Panc1 (cell line): ENCODE measurements at regions not wholly inside any gene's neighbourhood (a gene's known extent, or its start where the extent isn't known, plus 50 kb on each side); places are given as distances from the start of the nearest gene placed in this dataset.

Experiments
- ATAC-seq: fragments of 200-7000 bp; cut with Tn5 transposase; 2 replicates; pipeline ENCODE4 v1.9.1; 2020; ENCODE audit warnings: mild to moderate bottlenecking, moderate library complexity
- BruUV-seq: library from RNA; stranded (reverse); fragments of 400-500 nt; replicated peaks from 2 replicates; lab custom pipeline; 2021; lab: Mats Ljungman, UMichigan
- CTCF ChIA-PET: fragments of 300-600 bp; sonication (Branson Sonifier 250); formaldehyde crosslinking; loops from one replicate; lab custom pipeline; 2022; ENCODE audit warnings: antibody characterized with exemption; lab: Charles Lee
- POLR2A ChIA-PET: fragments of 300-600 bp; sonication (Branson Sonifier 250); formaldehyde crosslinking; loops from one replicate; lab custom pipeline; 2022; ENCODE audit warnings: antibody characterized with exemption; lab: Charles Lee
- DNase-seq: peaks from one replicate; pipeline ENCODE4 v3.0.0-alpha.2; 2010; ENCODE audit warnings: low read depth, low spot score
- H3K27ac ChIP-seq: 2 replicates; pipeline ENCODE4 v1.5.1; 2011; ENCODE audit warnings: mild to moderate bottlenecking, low read length, inconsistent platforms
- H3K27me3 ChIP-seq: fragments of 200-500 bp; sonication (Bioruptor generic); 2 replicates; pipeline ENCODE4 v1.6.0; 2014; ENCODE audit warnings: low read length, inconsistent platforms; ENCODE audit not compliant: control insufficient read depth, insufficient read depth
- H3K36me3 ChIP-seq: fragments of 200-500 bp; sonication (Bioruptor generic); 2 replicates; pipeline ENCODE4 v1.5.1; 2014; ENCODE audit warnings: inconsistent platforms, mild to moderate bottlenecking, low read length, moderate library complexity; ENCODE audit not compliant: control insufficient read depth, insufficient read depth
- H3K4me1 ChIP-seq: 2 replicates; pipeline ENCODE4 v1.5.1; 2011; ENCODE audit warnings: inconsistent platforms, mild to moderate bottlenecking, low read length, moderate library complexity; ENCODE audit not compliant: control insufficient read depth, insufficient read depth
- H3K4me3 ChIP-seq, 2 experiments: 2 replicates each; pipeline ENCODE4 v1.5.1; 2011 to 2012; ENCODE audit warnings: low read depth in 2 of 2, low read length in 2 of 2, mild to moderate bottlenecking in 2 of 2, inconsistent platforms in 1 of 2, moderate library complexity in 1 of 2
- H3K9me3 ChIP-seq: fragments of 200-500 bp; sonication (Bioruptor generic); 2 replicates; pipeline ENCODE4 v1.5.1; 2014; ENCODE audit warnings: low read depth, mild to moderate bottlenecking, inconsistent platforms, low read length, moderate library complexity; ENCODE audit not compliant: control insufficient read depth, insufficient read depth
- POLR2AphosphoS5 ChIP-seq: IDR thresholded peaks from 2 replicates; pipeline ENCODE4 v1.6.1; 2012; ENCODE audit warnings: mild to moderate bottlenecking, low read depth, low read length, moderate library complexity
- SIN3A ChIP-seq: IDR thresholded peaks from 2 replicates; pipeline ENCODE4 v1.6.1; 2012; ENCODE audit warnings: low read depth, mild to moderate bottlenecking, low read length, moderate library complexity, borderline replicate concordance; ENCODE audit not compliant: insufficient read depth
- TCF7L2 ChIP-seq: IDR thresholded peaks from 2 replicates; pipeline ENCODE4 v1.6.1; 2011; ENCODE audit warnings: mild to moderate bottlenecking, low read depth, low read length, inconsistent platforms
- in situ Hi-C: cut with HindIII; loops from 2 replicates; pipeline ENCODE4 v1.10.0; 2016; ENCODE audit warnings: low sequenced_read_pairs, low pct_unique_long_range_greater_than_20kb
- intact Hi-C: fragments of 100-400 bp; cut with micrococcal nuclease; formaldehyde crosslinking; loops from one replicate; pipeline ENCODE4 v1.10.0; 2022; ENCODE audit not compliant: unreplicated experiment
- TF ChIP-seq, protein P1 (sequence below): fragments of 450-650 bp; IDR thresholded peaks from 2 replicates; pipeline ENCODE4 v1.5.1; 2017; ENCODE audit warnings: mild to moderate bottlenecking
- TF ChIP-seq, protein P2 (sequence below), 2 experiments: IDR thresholded peaks; 2 replicates each; pipeline ENCODE4 v1.6.1; 2011 to 2012; ENCODE audit warnings: low read depth in 2 of 2, control low read depth in 1 of 2, low read length in 1 of 2, mild to moderate bottlenecking in 1 of 2, moderate library complexity in 1 of 2; ENCODE audit not compliant: insufficient read depth in 1 of 2

DNA sequence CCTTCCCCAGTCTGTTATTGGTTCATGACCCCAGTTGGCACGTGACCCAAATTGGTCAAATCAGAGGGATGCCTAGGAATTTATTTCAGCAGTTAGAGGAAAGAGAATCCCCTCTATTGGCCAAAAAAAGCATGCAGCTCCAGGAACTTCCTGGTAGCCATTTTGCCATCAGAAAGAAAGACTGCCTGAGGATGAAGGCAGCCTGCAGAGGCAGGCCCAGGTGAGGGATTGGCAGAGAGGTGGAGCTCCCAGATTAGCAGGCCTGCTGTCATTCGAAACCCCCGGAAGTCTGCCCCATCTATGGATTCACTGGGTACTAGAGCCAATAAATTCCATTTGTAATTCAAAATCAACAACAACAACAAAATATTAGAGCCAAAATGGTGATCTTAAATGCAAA is 207.6 kb downstream of the CWF19L2 start:
- Histone ChIP-seq H3K4me1 (no peaks in the 10 kb centered on the region), H3K27me3 (peaks cover 3% of the 10 kb centered on the region; the same call in 1 of the 2 replicates), H3K36me3 (no peaks in the 10 kb centered on the region), H3K27ac (no peak overlapping the region), H3K4me3 (no peak overlapping the region), H3K9me3 (no peaks in the 10 kb centered on the region)
- TF ChIP-seq SIN3A (no peak), TCF7L2 (no peak), POLR2AphosphoS5 (no peak)
- TF ChIP-seq, protein P1, sequence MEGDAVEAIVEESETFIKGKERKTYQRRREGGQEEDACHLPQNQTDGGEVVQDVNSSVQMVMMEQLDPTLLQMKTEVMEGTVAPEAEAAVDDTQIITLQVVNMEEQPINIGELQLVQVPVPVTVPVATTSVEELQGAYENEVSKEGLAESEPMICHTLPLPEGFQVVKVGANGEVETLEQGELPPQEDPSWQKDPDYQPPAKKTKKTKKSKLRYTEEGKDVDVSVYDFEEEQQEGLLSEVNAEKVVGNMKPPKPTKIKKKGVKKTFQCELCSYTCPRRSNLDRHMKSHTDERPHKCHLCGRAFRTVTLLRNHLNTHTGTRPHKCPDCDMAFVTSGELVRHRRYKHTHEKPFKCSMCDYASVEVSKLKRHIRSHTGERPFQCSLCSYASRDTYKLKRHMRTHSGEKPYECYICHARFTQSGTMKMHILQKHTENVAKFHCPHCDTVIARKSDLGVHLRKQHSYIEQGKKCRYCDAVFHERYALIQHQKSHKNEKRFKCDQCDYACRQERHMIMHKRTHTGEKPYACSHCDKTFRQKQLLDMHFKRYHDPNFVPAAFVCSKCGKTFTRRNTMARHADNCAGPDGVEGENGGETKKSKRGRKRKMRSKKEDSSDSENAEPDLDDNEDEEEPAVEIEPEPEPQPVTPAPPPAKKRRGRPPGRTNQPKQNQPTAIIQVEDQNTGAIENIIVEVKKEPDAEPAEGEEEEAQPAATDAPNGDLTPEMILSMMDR = no peak
- TF ChIP-seq, protein P2, sequence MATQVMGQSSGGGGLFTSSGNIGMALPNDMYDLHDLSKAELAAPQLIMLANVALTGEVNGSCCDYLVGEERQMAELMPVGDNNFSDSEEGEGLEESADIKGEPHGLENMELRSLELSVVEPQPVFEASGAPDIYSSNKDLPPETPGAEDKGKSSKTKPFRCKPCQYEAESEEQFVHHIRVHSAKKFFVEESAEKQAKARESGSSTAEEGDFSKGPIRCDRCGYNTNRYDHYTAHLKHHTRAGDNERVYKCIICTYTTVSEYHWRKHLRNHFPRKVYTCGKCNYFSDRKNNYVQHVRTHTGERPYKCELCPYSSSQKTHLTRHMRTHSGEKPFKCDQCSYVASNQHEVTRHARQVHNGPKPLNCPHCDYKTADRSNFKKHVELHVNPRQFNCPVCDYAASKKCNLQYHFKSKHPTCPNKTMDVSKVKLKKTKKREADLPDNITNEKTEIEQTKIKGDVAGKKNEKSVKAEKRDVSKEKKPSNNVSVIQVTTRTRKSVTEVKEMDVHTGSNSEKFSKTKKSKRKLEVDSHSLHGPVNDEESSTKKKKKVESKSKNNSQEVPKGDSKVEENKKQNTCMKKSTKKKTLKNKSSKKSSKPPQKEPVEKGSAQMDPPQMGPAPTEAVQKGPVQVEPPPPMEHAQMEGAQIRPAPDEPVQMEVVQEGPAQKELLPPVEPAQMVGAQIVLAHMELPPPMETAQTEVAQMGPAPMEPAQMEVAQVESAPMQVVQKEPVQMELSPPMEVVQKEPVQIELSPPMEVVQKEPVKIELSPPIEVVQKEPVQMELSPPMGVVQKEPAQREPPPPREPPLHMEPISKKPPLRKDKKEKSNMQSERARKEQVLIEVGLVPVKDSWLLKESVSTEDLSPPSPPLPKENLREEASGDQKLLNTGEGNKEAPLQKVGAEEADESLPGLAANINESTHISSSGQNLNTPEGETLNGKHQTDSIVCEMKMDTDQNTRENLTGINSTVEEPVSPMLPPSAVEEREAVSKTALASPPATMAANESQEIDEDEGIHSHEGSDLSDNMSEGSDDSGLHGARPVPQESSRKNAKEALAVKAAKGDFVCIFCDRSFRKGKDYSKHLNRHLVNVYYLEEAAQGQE (IDR thresholded peaks at IDR 0.05; ENCODE audit: insufficient read depth in 1 of 2, low read depth in 2 of 2, low read length in 1 of 2) = no peak
- CTCF ChIA-PET = no interaction called here
- no peak for DNase-seq
- BruUV-seq = no TSS peak
- in situ Hi-C loops = no loop called here
- POLR2A ChIA-PET = no interaction called here
- intact Hi-C loops = no loop called here
- ATAC-seq = no peak

DNA sequence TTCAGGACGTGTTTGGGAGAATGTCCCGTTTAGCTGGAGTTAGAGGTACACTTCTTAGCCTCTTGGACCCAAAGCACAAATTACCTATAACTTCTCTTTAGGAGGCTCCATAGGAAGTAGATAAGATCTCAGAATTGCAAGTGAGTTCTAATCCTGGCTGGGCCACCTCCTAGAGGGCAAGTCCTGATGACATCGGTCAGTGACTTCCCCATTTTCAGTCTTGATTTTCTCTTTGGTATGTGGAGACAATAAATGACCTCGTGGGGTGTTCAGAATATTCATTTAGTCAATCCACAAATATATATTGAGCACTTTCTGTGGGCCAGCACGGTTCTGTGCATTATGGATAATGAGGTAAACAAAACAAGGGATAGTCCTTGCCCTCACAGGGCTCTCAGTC is 208.6 kb downstream of the CWF19L2 start:
- POLR2A ChIA-PET = no interaction called here

More for the DNA sequence above, 208.6 kb downstream of the CWF19L2 start:
- no peaks in the 10 kb centered on the region for H3K9me3 ChIP-seq
- no peaks in the 10 kb centered on the region for H3K4me1 ChIP-seq
- in situ Hi-C loops = no loop called here
- no peaks in the 10 kb centered on the region for H3K36me3 ChIP-seq
- CTCF ChIA-PET = no interaction called here
- DNase-seq (no peak), ATAC-seq (no peak)
- no peaks in the 10 kb centered on the region for H3K27me3 ChIP-seq
- H3K27ac ChIP-seq = no peak overlapping the region
- no peak overlapping the region for H3K4me3 ChIP-seq
- no TSS peak for BruUV-seq
- intact Hi-C loops = no loop called here
- TF ChIP-seq POLR2AphosphoS5 (no peak), TCF7L2 (no peak), SIN3A (no peak)
- TF ChIP-seq, protein P1 = no peak
- TF ChIP-seq, protein P2 (IDR thresholded peaks at IDR 0.05; ENCODE audit: insufficient read depth in 1 of 2, low read depth in 2 of 2, low read length in 1 of 2) = no peak
